GM12878 (cell line): ENCODE measurements at regions not wholly inside any gene's neighbourhood (a gene's known extent, or its start where the extent isn't known, plus 50 kb on each side); places are given as distances from the start of the nearest gene placed in this dataset.

Experiments used
- ATAC-seq: fragments of 200-7000 bp; cut with Tn5 transposase; 3 replicates; pipeline ENCODE4 v1.9.1; 2020; ENCODE audit warnings: mild to moderate bottlenecking, moderate library complexity
- BruUV-seq: library from RNA; stranded (reverse); fragments of 400-500 nt; replicated peaks from 2 replicates; lab custom pipeline; 2021; lab: Mats Ljungman, UMichigan
- CTCF ChIA-PET: fragments of 300-600 bp; sonication (Branson Sonifier 250); formaldehyde crosslinking; extraction: SDS; loops from one replicate; lab custom pipeline; 2021; ENCODE audit warnings: inconsistent platforms; lab: Yijun Ruan, JAX
- POLR2A ChIA-PET: fragments of 350-600 bp; formaldehyde crosslinking; extraction: SDS; loops from one replicate; lab custom pipeline; 2021; ENCODE audit warnings: inconsistent platforms; lab: Charles Lee
- RAD21 ChIA-PET: fragments of 300-600 bp; sonication (Branson Sonifier 250); formaldehyde crosslinking; loops from one replicate; lab custom pipeline; 2023; ENCODE audit warnings: antibody characterized with exemption; ENCODE audit not compliant: unreplicated experiment; lab: Charles Lee
- SMC1A ChIA-PET: fragments of 300-600 bp; sonication (Branson Sonifier 250); formaldehyde crosslinking; loops from one replicate; lab custom pipeline; 2023; ENCODE audit not compliant: unreplicated experiment, uncharacterized antibody; lab: Charles Lee
- DNase-seq: peaks from one replicate; pipeline ENCODE4 v3.0.0-alpha.2; 2011; ENCODE audit warnings: low read depth, low spot score
- FAIRE-seq: peaks from 3 replicates; lab custom pipeline; 2011; peaks lifted over from hg19 to GRCh38; lab: Jason Lieb, UNC
- H2AFZ ChIP-seq: 2 replicates; pipeline ENCODE4 v1.6.0; 2011; ENCODE audit warnings: low read depth, low read length, control low read depth; ENCODE audit not compliant: control insufficient read depth
- H3K27ac ChIP-seq: 2 replicates; pipeline ENCODE4 v1.5.1; 2011; ENCODE audit warnings: control low read depth; ENCODE audit not compliant: control insufficient read depth, insufficient read depth
- H3K27me3 ChIP-seq, 2 experiments: replicated peaks in 1 of 2; 2 replicates each; pipeline versions ENCODE4 v1.6.0 to v1.6.1; 2011; ENCODE audit warnings: low read length in 1 of 2; ENCODE audit not compliant: control insufficient read depth in 2 of 2, insufficient read depth in 2 of 2
- H3K36me3 ChIP-seq, 2 experiments: 2 replicates each; pipeline ENCODE4 v1.5.1; 2011; ENCODE audit warnings: low read length in 1 of 2; ENCODE audit not compliant: control insufficient read depth in 2 of 2, insufficient read depth in 2 of 2
- H3K4me1 ChIP-seq: 2 replicates; pipeline ENCODE4 v1.6.1; 2011; ENCODE audit warnings: mild to moderate bottlenecking, low read length, moderate library complexity, mixed read lengths; ENCODE audit not compliant: control insufficient read depth, insufficient read depth
- H3K4me2 ChIP-seq: 2 replicates; pipeline ENCODE4 v1.6.0; 2011; ENCODE audit warnings: control low read depth; ENCODE audit not compliant: control insufficient read depth, insufficient read depth
- H3K4me3 ChIP-seq: fragments of 200-600 bp; sonication (generic); 2 replicates; pipeline ENCODE4 v1.5.1; 2016
- H3K79me2 ChIP-seq: 2 replicates; pipeline ENCODE4 v1.6.0; 2011; ENCODE audit warnings: low read length; ENCODE audit not compliant: control insufficient read depth, insufficient read depth
- H3K9ac ChIP-seq: 2 replicates; pipeline ENCODE4 v1.8.0; 2011; ENCODE audit warnings: low read length, control low read depth, mixed read lengths; ENCODE audit not compliant: control insufficient read depth, insufficient read depth
- H3K9me3 ChIP-seq: replicated peaks from 3 replicates; pipeline ENCODE4 v1.5.1; 2011; ENCODE audit warnings: mild to moderate bottlenecking, low read length; ENCODE audit not compliant: control insufficient read depth, insufficient read depth
- H4K20me1 ChIP-seq: 2 replicates; pipeline ENCODE4 v1.6.0; 2011; ENCODE audit not compliant: control insufficient read depth, insufficient read depth
- BACH1 ChIP-seq: fragments of 450-650 bp; IDR thresholded peaks from 2 replicates; pipeline ENCODE4 v1.6.1; 2017; ENCODE audit warnings: mild to moderate bottlenecking, borderline replicate concordance
- BCL11A ChIP-seq: IDR thresholded peaks from 2 replicates; pipeline ENCODE4 v1.6.1; 2011; ENCODE audit warnings: low read depth, low read length
- ETV6 ChIP-seq, 2 experiments: fragments of 450-650 bp in 1 of 2; IDR thresholded peaks in 1 of 2; conservative IDR thresholded peaks in 1 of 2; 2 replicates each; pipeline ENCODE4 v1.6.1; 2014; ENCODE audit warnings: antibody characterized with exemption in 1 of 2, borderline replicate concordance in 1 of 2, low read depth in 1 of 2, mild to moderate bottlenecking in 1 of 2, moderate library complexity in 1 of 2
- KDM1A ChIP-seq: fragments of 200-600 bp; sonication (generic); IDR thresholded peaks from 2 replicates; pipeline ENCODE4 v1.6.1; 2016; ENCODE audit warnings: borderline replicate concordance
- MEF2B ChIP-seq: fragments of 450-650 bp; IDR thresholded peaks from 2 replicates; pipeline ENCODE4 v1.6.1; 2018; ENCODE audit warnings: mild to moderate bottlenecking, moderate library complexity; ENCODE audit not compliant: partially characterized antibody, poor library complexity, severe bottlenecking
- MTA3 ChIP-seq: IDR thresholded peaks from 2 replicates; pipeline ENCODE4 v1.6.1; 2012; ENCODE audit warnings: low read length, inconsistent platforms, borderline replicate concordance
- NKRF ChIP-seq: fragments of 450-650 bp; conservative IDR thresholded peaks from 2 replicates; pipeline ENCODE4 v1.6.1; 2017; ENCODE audit warnings: mild to moderate bottlenecking, moderate library complexity
- RCOR1 ChIP-seq: conservative IDR thresholded peaks from 2 replicates; pipeline ENCODE4 v1.6.1; 2012; ENCODE audit warnings: low read depth, low read length, improper control_type of control experiment
- REST ChIP-seq: IDR thresholded peaks from 2 replicates; pipeline ENCODE4 v1.6.1; 2012; ENCODE audit warnings: mild to moderate bottlenecking, low read depth, low read length
- SMARCA5 ChIP-seq: fragments of 450-650 bp; IDR thresholded peaks from 2 replicates; pipeline ENCODE4 v1.6.1; 2017; ENCODE audit warnings: mild to moderate bottlenecking
- TBL1XR1 ChIP-seq: IDR thresholded peaks from 2 replicates; pipeline ENCODE4 v1.6.1; 2012; ENCODE audit warnings: low read depth, low read length, improper control_type of control experiment
- in situ Hi-C: fragments of 300-500 bp; cut with MboI; formaldehyde crosslinking; loops from 9 replicates; pipeline ENCODE4 v1.14.3; 2018; ENCODE audit warnings: mixed read lengths
- intact Hi-C: fragments of 100-400 bp; cut with micrococcal nuclease; formaldehyde crosslinking; loops from one replicate; pipeline ENCODE4 v1.14.2; 2022; ENCODE audit not compliant: unreplicated experiment
- TF ChIP-seq, protein P1 (sequence below): IDR thresholded peaks from 2 replicates; pipeline ENCODE4 v1.6.1; 2011; ENCODE audit warnings: low read depth, low read length, improper control_type of control experiment, borderline replicate concordance

GRCh38 chr14:37658156-37658555, 62.7 kb downstream of the TTC6 start:
- intact Hi-C loops (no loop called here), in situ Hi-C loops (no loop called here)
- H3K4me3 ChIP-seq: no peak overlapping the region
- no peaks in the 10 kb centered on the region for H4K20me1 ChIP-seq
- H3K4me1 ChIP-seq: no peaks in the 10 kb centered on the region
- POLR2A ChIA-PET: no interaction called here
- H3K9me3 ChIP-seq: no peaks in the 10 kb centered on the region
- no peaks in the 10 kb centered on the region for H3K36me3 ChIP-seq
- H3K27me3 ChIP-seq: no peaks in the 10 kb centered on the region
- ATAC-seq: no peak
- TF ChIP-seq SMARCA5: no peak
- no TSS peak for BruUV-seq
- CTCF ChIA-PET: interaction anchor here (0.6 kb wide), 1 partner anchor 36 kb away, joined by 3 read pairs; no protein-coding TSS in a partner anchor
- no peak for FAIRE-seq
- SMC1A ChIA-PET: no interaction called here
- no peak overlapping the region for H3K4me2 ChIP-seq
- no peak overlapping the region for H3K27ac ChIP-seq
- H3K9ac ChIP-seq: no peak overlapping the region
- DNase-seq: no peak
- H3K79me2 ChIP-seq: no peaks in the 10 kb centered on the region
- RAD21 ChIA-PET: no interaction called here
- H2AFZ ChIP-seq: no peak overlapping the region

- Histone ChIP-seq H3K4me1 (no peaks in the 10 kb centered on the region), H3K27me3 (no peaks in the 10 kb centered on the region), H3K27ac (no peak overlapping the region), H3K79me2 (no peaks in the 10 kb centered on the region), H3K4me3 (no peak overlapping the region), H2AFZ (no peak overlapping the region), H3K9ac (no peak overlapping the region), H3K36me3 (no peaks in the 10 kb centered on the region), H3K4me2 (no peak overlapping the region), H4K20me1 (no peaks in the 10 kb centered on the region), H3K9me3 (no peaks in the 10 kb centered on the region)
- CTCF ChIA-PET: no interaction called here
- in situ Hi-C loops (no loop called here), intact Hi-C loops (no loop called here)
- DNase-seq (no peak), ATAC-seq (no peak), FAIRE-seq (no peak)
- RAD21 ChIA-PET: no interaction called here
- POLR2A ChIA-PET: no interaction called here
- SMC1A ChIA-PET: no interaction called here
- no TSS peak for BruUV-seq
- TF ChIP-seq TBL1XR1 (no peak), ETV6 (conservative IDR thresholded peaks at IDR 0.05 in 1 of 2, IDR thresholded peaks at IDR 0.05 in 1 of 2; ENCODE audit: borderline replicate concordance in 1 of 2, low read depth in 1 of 2) (no peak), REST (no peak), BACH1 (no peak), SMARCA5 (no peak), RCOR1 (no peak), MTA3 (no peak), BCL11A (no peak), KDM1A (no peak), MEF2B (no peak), NKRF (no peak)
- TF ChIP-seq, protein P1, sequence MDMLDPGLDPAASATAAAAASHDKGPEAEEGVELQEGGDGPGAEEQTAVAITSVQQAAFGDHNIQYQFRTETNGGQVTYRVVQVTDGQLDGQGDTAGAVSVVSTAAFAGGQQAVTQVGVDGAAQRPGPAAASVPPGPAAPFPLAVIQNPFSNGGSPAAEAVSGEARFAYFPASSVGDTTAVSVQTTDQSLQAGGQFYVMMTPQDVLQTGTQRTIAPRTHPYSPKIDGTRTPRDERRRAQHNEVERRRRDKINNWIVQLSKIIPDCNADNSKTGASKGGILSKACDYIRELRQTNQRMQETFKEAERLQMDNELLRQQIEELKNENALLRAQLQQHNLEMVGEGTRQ: no peak
Measured at GRCh38 chr14:37663498-37663897, 68.1 kb downstream of the TTC6 start.
